ENCODE measurements at regions not wholly inside any gene's neighbourhood (a gene's known extent, or its start where the extent isn't known, plus 50 kb on each side); places are given as distances from the start of the nearest gene placed in this dataset.

DNA sequence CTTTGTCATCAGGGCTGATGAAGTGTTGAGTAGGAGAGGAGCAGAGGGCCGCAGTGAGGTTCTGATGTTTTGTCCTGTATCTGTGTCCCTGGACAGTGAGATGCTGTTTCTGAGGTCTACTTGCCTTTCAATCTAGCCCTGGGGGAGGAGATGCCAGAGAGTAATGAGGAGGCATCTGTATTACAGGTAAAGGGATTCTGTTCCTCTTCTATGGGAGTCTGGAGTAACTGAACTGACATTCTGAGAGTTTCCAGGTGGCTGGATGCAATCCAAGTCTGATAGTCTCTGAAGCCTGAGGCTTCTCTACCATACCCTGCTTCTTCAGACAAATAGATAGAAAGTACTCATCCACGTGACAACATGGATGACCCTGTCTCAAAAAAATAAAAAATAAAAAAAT, 60.9 kb downstream of the IL12A start (continued):
- TF ChIP-seq, protein P1, sequence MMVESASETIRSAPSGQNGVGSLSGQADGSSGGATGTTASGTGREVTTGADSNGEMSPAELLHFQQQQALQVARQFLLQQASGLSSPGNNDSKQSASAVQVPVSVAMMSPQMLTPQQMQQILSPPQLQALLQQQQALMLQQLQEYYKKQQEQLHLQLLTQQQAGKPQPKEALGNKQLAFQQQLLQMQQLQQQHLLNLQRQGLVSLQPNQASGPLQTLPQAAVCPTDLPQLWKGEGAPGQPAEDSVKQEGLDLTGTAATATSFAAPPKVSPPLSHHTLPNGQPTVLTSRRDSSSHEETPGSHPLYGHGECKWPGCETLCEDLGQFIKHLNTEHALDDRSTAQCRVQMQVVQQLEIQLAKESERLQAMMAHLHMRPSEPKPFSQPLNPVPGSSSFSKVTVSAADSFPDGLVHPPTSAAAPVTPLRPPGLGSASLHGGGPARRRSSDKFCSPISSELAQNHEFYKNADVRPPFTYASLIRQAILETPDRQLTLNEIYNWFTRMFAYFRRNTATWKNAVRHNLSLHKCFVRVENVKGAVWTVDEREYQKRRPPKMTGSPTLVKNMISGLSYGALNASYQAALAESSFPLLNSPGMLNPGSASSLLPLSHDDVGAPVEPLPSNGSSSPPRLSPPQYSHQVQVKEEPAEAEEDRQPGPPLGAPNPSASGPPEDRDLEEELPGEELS (CRISPR knock-in tag; IDR thresholded peaks at IDR 0.05; ENCODE audit: borderline replicate concordance) = no peak
- TF ChIP-seq TAL1 (IDR thresholded peaks at IDR 0.05) (no peak), SIN3A (IDR thresholded peaks at IDR 0.05; ENCODE audit: borderline replicate concordance in 2 of 2, control insufficient read depth in 1 of 2, low read depth in 2 of 2, low read length in 2 of 2) (no peak), JUN (IDR thresholded peaks at IDR 0.05; ENCODE audit: borderline replicate concordance, low read depth, low read length) (no peak), JUN (CRISPR knock-in tag; IDR thresholded peaks at IDR 0.05; ENCODE audit: borderline replicate concordance) (no peak), ZNF436 (CRISPR knock-in tag; IDR thresholded peaks at IDR 0.05) (no peak), CHD1 (IDR thresholded peaks at IDR 0.05; ENCODE audit: low read length) (no peak)
- TF ChIP-seq, protein P2, sequence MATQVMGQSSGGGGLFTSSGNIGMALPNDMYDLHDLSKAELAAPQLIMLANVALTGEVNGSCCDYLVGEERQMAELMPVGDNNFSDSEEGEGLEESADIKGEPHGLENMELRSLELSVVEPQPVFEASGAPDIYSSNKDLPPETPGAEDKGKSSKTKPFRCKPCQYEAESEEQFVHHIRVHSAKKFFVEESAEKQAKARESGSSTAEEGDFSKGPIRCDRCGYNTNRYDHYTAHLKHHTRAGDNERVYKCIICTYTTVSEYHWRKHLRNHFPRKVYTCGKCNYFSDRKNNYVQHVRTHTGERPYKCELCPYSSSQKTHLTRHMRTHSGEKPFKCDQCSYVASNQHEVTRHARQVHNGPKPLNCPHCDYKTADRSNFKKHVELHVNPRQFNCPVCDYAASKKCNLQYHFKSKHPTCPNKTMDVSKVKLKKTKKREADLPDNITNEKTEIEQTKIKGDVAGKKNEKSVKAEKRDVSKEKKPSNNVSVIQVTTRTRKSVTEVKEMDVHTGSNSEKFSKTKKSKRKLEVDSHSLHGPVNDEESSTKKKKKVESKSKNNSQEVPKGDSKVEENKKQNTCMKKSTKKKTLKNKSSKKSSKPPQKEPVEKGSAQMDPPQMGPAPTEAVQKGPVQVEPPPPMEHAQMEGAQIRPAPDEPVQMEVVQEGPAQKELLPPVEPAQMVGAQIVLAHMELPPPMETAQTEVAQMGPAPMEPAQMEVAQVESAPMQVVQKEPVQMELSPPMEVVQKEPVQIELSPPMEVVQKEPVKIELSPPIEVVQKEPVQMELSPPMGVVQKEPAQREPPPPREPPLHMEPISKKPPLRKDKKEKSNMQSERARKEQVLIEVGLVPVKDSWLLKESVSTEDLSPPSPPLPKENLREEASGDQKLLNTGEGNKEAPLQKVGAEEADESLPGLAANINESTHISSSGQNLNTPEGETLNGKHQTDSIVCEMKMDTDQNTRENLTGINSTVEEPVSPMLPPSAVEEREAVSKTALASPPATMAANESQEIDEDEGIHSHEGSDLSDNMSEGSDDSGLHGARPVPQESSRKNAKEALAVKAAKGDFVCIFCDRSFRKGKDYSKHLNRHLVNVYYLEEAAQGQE (IDR thresholded peaks at IDR 0.05; ENCODE audit: borderline replicate concordance) = no peak
- TF ChIP-seq, protein P2 (CRISPR knock-in tag; IDR thresholded peaks at IDR 0.05; ENCODE audit: low read depth) = no peak

Data from K562 (cell line).